ENCODE measurements at regions not wholly inside any gene's neighbourhood (a gene's known extent, or its start where the extent isn't known, plus 50 kb on each side); places are given as distances from the start of the nearest gene placed in this dataset.

GRCh38 chr4:131137196-131137595 lies 2011.9 kb upstream of the PCDH10 start (continued):
- no peak for TF ChIP-seq MXI1 (IDR thresholded peaks at IDR 0.05; ENCODE audit: low read depth, low read length)
- TF ChIP-seq ZNF274 (IDR thresholded peaks at IDR 0.05; ENCODE audit: insufficient read depth, insufficient read length) = no peak
- TF ChIP-seq PAX5 (IDR thresholded peaks at IDR 0.05; ENCODE audit: borderline replicate concordance, low read depth, low read length) = no peak
- TF ChIP-seq POLR2A (IDR thresholded peaks at IDR 0.05; ENCODE audit: low read depth, low read length) = no peak
- TF ChIP-seq ATF2 (IDR thresholded peaks at IDR 0.05; ENCODE audit: low read length) = no peak
- no peak for TF ChIP-seq REST (IDR thresholded peaks at IDR 0.05; ENCODE audit: low read depth, low read length)
- TF ChIP-seq MEF2B (IDR thresholded peaks at IDR 0.05; ENCODE audit: partially characterized antibody, poor library complexity, severe bottlenecking) = no peak
- TF ChIP-seq CBFB (IDR thresholded peaks at IDR 0.05; ENCODE audit: low read depth) = no peak
- TF ChIP-seq EED (IDR thresholded peaks at IDR 0.05; ENCODE audit: low read depth) = no peak
- TF ChIP-seq STAT3 (IDR thresholded peaks at IDR 0.05; ENCODE audit: low read depth, low read length) = no peak
- TF ChIP-seq CHD4 (IDR thresholded peaks at IDR 0.05) = no peak
- TF ChIP-seq CBX5 (IDR thresholded peaks at IDR 0.05; ENCODE audit: low read depth) = no peak

All from GM12878 (cell line).